ENCODE measurements at regions not wholly inside any gene's neighbourhood (a gene's known extent, or its start where the extent isn't known, plus 50 kb on each side); places are given as distances from the start of the nearest gene placed in this dataset.

DNA sequence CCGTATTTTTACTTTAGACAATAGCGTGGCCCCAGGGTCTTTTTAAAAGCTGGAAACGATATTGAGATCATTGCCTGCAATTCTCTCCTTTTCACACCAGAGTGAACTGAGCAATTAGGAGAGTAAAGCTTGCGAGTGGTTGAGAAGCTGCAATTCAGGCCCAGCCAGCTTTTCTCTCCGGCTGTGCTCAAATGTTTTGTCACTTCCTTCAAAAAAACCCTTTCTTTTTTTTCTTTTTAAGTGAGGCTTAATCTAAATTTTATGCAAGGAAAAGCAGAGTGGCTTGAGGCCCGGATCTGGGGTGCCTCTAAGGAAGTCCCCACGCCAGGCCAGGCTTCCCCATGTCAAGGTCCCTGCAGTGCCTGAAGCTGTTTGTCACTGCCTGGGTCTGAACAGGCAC is 433.9 kb downstream of the GLRX3 start:
- TF ChIP-seq, protein P1, sequence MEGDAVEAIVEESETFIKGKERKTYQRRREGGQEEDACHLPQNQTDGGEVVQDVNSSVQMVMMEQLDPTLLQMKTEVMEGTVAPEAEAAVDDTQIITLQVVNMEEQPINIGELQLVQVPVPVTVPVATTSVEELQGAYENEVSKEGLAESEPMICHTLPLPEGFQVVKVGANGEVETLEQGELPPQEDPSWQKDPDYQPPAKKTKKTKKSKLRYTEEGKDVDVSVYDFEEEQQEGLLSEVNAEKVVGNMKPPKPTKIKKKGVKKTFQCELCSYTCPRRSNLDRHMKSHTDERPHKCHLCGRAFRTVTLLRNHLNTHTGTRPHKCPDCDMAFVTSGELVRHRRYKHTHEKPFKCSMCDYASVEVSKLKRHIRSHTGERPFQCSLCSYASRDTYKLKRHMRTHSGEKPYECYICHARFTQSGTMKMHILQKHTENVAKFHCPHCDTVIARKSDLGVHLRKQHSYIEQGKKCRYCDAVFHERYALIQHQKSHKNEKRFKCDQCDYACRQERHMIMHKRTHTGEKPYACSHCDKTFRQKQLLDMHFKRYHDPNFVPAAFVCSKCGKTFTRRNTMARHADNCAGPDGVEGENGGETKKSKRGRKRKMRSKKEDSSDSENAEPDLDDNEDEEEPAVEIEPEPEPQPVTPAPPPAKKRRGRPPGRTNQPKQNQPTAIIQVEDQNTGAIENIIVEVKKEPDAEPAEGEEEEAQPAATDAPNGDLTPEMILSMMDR (conservative IDR thresholded peaks at IDR 0.05; ENCODE audit: low read length): no peak
- TF ChIP-seq EZH2phosphoT487 (IDR thresholded peaks at IDR 0.05; ENCODE audit: borderline replicate concordance, low read depth, low read length): no peak
